CD14-positive monocyte (primary cell): ENCODE measurements at regions not wholly inside any gene's neighbourhood (a gene's known extent, or its start where the extent isn't known, plus 50 kb on each side); places are given as distances from the start of the nearest gene placed in this dataset.

ENCODE experiments used
- DNase-seq, 3 donors: peaks; one replicate each; pipeline ENCODE4 v3.0.0-alpha.2; 2011 to 2022
- H2AFZ ChIP-seq: 2 replicates; pipeline ENCODE4 v1.6.0; 2012; ENCODE audit warnings: mild to moderate bottlenecking, low read depth, low read length, inconsistent platforms; ENCODE audit not compliant: insufficient read depth, poor library complexity, severe bottlenecking
- H3K27ac ChIP-seq, 2 donors: 1 replicate in 1 of 2; 2 replicates in 1 of 2; pipeline ENCODE4 v1.5.1; 2012 to 2013; ENCODE audit warnings: low read length in 2 of 2, control low read depth in 1 of 2, inconsistent platforms in 1 of 2, low read depth in 1 of 2, mild to moderate bottlenecking in 1 of 2
- H3K27me3 ChIP-seq, 2 donors: one replicate each; pipeline versions ENCODE4 v1.6.0 to v1.6.1; 2011 to 2013; ENCODE audit warnings: low read length in 2 of 2; ENCODE audit not compliant: control insufficient read depth in 2 of 2, insufficient read depth in 2 of 2
- H3K36me3 ChIP-seq, 2 donors: replicated peaks in 1 of 2; 1 replicate in 1 of 2; 2 replicates in 1 of 2; pipeline versions ENCODE4 v1.5.1 to v1.6.1; 2012 to 2013; ENCODE audit warnings: low read length in 2 of 2, control low read depth in 1 of 2, inconsistent platforms in 1 of 2, mild to moderate bottlenecking in 1 of 2; ENCODE audit not compliant: insufficient read depth in 2 of 2, control insufficient read depth in 1 of 2
- H3K4me1 ChIP-seq, 2 donors: 1 replicate in 1 of 2; 2 replicates in 1 of 2; pipeline versions ENCODE4 v1.5.1 to v1.6.1; 2012 to 2013; ENCODE audit warnings: low read length in 2 of 2, control low read depth in 1 of 2, inconsistent platforms in 1 of 2, mild to moderate bottlenecking in 1 of 2, moderate library complexity in 1 of 2; ENCODE audit not compliant: insufficient read depth in 2 of 2, control insufficient read depth in 1 of 2
- H3K4me2 ChIP-seq: replicated peaks from 2 replicates; pipeline ENCODE3; 2012; ENCODE audit warnings: low read length, moderate library complexity, mild to moderate bottlenecking; ENCODE audit not compliant: poor library complexity, severe bottlenecking; ENCODE audit errors: extremely low read depth
- H3K4me3 ChIP-seq, 3 experiments: fragments of 200-600 bp in 1 of 3; sonication (generic) in 1 of 3; replicated peaks in 1 of 3; 1 replicate in 2 of 3; 2 replicates in 1 of 3; pipeline ENCODE4 v1.5.1; 2011 to 2013; ENCODE audit warnings: low read length in 3 of 3, mild to moderate bottlenecking in 3 of 3, control low read depth in 2 of 3, low read depth in 2 of 3, inconsistent platforms in 1 of 3, moderate library complexity in 1 of 3
- H3K79me2 ChIP-seq: 2 replicates; pipeline ENCODE4 v1.6.0; 2012; ENCODE audit warnings: mild to moderate bottlenecking, control low read depth, inconsistent platforms, low read length, moderate library complexity; ENCODE audit not compliant: insufficient read depth
- H3K9ac ChIP-seq: 2 replicates; pipeline ENCODE4 v1.6.0; 2017; ENCODE audit warnings: low read length, mild to moderate bottlenecking; ENCODE audit not compliant: insufficient read depth, poor library complexity, severe bottlenecking
- H3K9me3 ChIP-seq, 2 donors: replicated peaks in 1 of 2; 1 replicate in 1 of 2; 2 replicates in 1 of 2; pipeline versions ENCODE4 v1.5.1 to v1.6.1; 2012 to 2013; ENCODE audit warnings: low read length in 2 of 2, control low read depth in 1 of 2; ENCODE audit not compliant: control insufficient read depth in 1 of 2, insufficient read depth in 1 of 2
- H4K20me1 ChIP-seq: 2 replicates; pipeline ENCODE4 v1.6.0; 2012; ENCODE audit warnings: mild to moderate bottlenecking, low read length, control low read depth, moderate library complexity; ENCODE audit not compliant: insufficient read depth
- H3K27ac Mint-ChIP-seq, 7 donors: one replicate each; pipeline ENCODE4 v1.8.0; 2020; ENCODE audit warnings: mild to moderate bottlenecking in 7 of 7, mixed read lengths in 7 of 7, moderate library complexity in 6 of 7, inconsistent platforms in 2 of 7
- H3K27me3 Mint-ChIP-seq, 3 donors: one replicate each; pipeline ENCODE4 v1.8.0; 2021 to 2022; ENCODE audit warnings: low read depth in 3 of 3, mild to moderate bottlenecking in 3 of 3, mixed read lengths in 3 of 3, moderate library complexity in 3 of 3, inconsistent platforms in 1 of 3
- H3K36me3 Mint-ChIP-seq, 2 donors: one replicate each; pipeline ENCODE4 v1.8.0; 2020; ENCODE audit warnings: mixed read lengths in 2 of 2, inconsistent platforms in 1 of 2, mild to moderate bottlenecking in 1 of 2
- H3K4me1 Mint-ChIP-seq: one replicate; pipeline ENCODE4 v1.8.0; 2020; ENCODE audit warnings: mild to moderate bottlenecking, mixed read lengths
- H3K4me3 Mint-ChIP-seq, 2 donors: one replicate each; pipeline ENCODE4 v1.8.0; 2020; ENCODE audit warnings: mild to moderate bottlenecking in 2 of 2, mixed read lengths in 2 of 2, moderate library complexity in 1 of 2
- H3K9me3 Mint-ChIP-seq, 7 donors: one replicate each; pipeline ENCODE4 v1.8.0; 2020 to 2022; ENCODE audit warnings: mixed read lengths in 7 of 7, mild to moderate bottlenecking in 6 of 7, moderate library complexity in 6 of 7, inconsistent platforms in 2 of 7
- WGBS: methylation state at CpG from one replicate; pipeline ENCODE4 v1.1.5; 2013; ENCODE audit warnings: missing lambda C conversion rate; ENCODE audit not compliant: insufficient coverage; 5-methylcytosine and 5-hydroxymethylcytosine counted together
- intact Hi-C, 2 donors: fragments of 100-400 bp; cut with micrococcal nuclease; formaldehyde crosslinking; loops; one replicate each; pipeline versions ENCODE4 v1.15.0 to v1.15.1; 2023
- TF ChIP-seq, protein P1 (sequence below): fragments of 200-600 bp; IDR thresholded peaks from one replicate; pipeline ENCODE4 v1.8.0; 2022; ENCODE audit warnings: antibody characterized with exemption, mild to moderate bottlenecking

- Histone ChIP-seq H3K9me3 (peaks cover 4 to 12% of the 10 kb centered on the region in 2 donors), H3K27ac (no peak overlapping the region), H2AFZ (no peak overlapping the region), H3K79me2 (no peaks in the 10 kb centered on the region), H3K4me1 (no peaks in the 10 kb centered on the region), H3K4me3 (no peak overlapping the region), H3K36me3 (no peaks in the 10 kb centered on the region), H4K20me1 (no peaks in the 10 kb centered on the region), H3K9ac (no peak overlapping the region), H3K27me3 (no peaks in the 10 kb centered on the region), H3K4me2 (no peak overlapping the region)
- Mint-ChIP-seq H3K27ac (no peak overlapping the region), H3K9me3 (peaks cover 0 to 8% (median 3%) of the 10 kb centered on the region in 7 donors), H3K36me3 (no peaks in the 10 kb centered on the region), H3K4me1 (no peaks in the 10 kb centered on the region), H3K4me3 (no peak overlapping the region), H3K27me3 (no peaks in the 10 kb centered on the region)
- WGBS: no CpG with 5 or more reads among the region's 3 CpGs
- TF ChIP-seq, protein P1, sequence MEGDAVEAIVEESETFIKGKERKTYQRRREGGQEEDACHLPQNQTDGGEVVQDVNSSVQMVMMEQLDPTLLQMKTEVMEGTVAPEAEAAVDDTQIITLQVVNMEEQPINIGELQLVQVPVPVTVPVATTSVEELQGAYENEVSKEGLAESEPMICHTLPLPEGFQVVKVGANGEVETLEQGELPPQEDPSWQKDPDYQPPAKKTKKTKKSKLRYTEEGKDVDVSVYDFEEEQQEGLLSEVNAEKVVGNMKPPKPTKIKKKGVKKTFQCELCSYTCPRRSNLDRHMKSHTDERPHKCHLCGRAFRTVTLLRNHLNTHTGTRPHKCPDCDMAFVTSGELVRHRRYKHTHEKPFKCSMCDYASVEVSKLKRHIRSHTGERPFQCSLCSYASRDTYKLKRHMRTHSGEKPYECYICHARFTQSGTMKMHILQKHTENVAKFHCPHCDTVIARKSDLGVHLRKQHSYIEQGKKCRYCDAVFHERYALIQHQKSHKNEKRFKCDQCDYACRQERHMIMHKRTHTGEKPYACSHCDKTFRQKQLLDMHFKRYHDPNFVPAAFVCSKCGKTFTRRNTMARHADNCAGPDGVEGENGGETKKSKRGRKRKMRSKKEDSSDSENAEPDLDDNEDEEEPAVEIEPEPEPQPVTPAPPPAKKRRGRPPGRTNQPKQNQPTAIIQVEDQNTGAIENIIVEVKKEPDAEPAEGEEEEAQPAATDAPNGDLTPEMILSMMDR: no peak
- intact Hi-C loops: no loop called here
- DNase-seq: no peak
Observed at GRCh38 chr10:10302689-10303088, 715.0 kb upstream of the CELF2 start.

GRCh38 chr10:10307036-10307435 is 710.6 kb upstream of the CELF2 start:
- no peak overlapping the region for H3K4me3 Mint-ChIP-seq
- H3K27me3 Mint-ChIP-seq: no peaks in the 10 kb centered on the region
- H3K27ac Mint-ChIP-seq: no peak overlapping the region
- intact Hi-C loops: no loop called here
- Histone ChIP-seq H3K27ac (no peak overlapping the region), H3K4me2 (no peak overlapping the region), H2AFZ (no peak overlapping the region), H3K27me3 (no peaks in the 10 kb centered on the region), H3K9ac (no peak overlapping the region), H4K20me1 (no peaks in the 10 kb centered on the region), H3K36me3 (no peaks in the 10 kb centered on the region), H3K4me1 (no peaks in the 10 kb centered on the region), H3K79me2 (no peaks in the 10 kb centered on the region), H3K4me3 (no peak overlapping the region), H3K9me3 (peaks cover 4 to 9% of the 10 kb centered on the region in 2 donors)
- H3K36me3 Mint-ChIP-seq: no peaks in the 10 kb centered on the region
- TF ChIP-seq, protein P1: no peak
- 100% methylated on average over 3 of the region's 5 CpGs for WGBS
- H3K4me1 Mint-ChIP-seq: no peaks in the 10 kb centered on the region
- peaks cover 0 to 17% (median 7%) of the 10 kb centered on the region in 7 donors for H3K9me3 Mint-ChIP-seq
- DNase-seq: no peak
